GM21515 (cell line): ENCODE measurements at regions not wholly inside any gene's neighbourhood (a gene's known extent, or its start where the extent isn't known, plus 50 kb on each side); places are given as distances from the start of the nearest gene placed in this dataset.

Experiments
- ATAC-seq: cut with Tn5 transposase; IDR thresholded peaks from one replicate; pipeline ENCODE4 v1.9.1; 2021; ENCODE audit not compliant: unreplicated experiment

DNA sequence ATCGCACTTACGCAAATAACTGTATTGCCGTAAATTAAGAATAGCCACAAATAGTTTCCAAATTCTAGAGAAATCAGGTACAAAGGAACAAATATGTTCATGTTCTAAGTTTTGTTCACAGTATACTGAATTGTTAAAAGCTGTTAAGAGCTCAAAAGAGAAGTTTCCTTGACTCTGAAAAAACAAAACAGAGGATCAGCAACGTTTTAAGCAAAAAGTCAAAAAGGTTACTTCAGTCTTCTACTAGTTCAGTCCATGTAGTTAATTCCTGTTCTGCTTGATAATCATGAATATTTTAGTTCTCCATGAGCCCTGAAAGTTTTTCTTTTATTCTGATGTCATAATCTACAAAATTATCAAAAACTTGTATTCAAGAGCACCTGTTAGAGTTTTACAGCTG lies 128.6 kb upstream of the MAST4 start:
- ATAC-seq, result no peak

DNA sequence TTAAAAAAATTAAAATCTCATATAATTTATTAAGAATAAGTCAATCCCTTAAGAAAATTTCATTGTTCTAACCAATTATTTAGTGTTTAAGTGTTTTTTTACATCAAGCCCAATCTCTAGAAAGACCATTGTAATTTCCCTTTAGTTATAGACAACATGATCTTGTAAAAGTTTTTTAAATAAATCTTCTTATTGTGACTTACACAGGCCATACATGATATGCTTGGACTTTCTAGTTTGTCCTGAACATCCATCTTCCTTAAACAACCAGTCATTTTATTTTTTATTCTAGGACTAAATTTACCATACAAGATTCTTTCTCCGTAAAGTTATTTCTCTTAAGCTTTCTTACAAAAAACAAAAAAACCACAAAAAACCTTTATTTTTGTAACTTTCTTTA lies 126.5 kb upstream of the MAST4 start:
- no peak for ATAC-seq

GRCh38 chr5:66472010-66472409 lies 124.2 kb upstream of the MAST4 start:
- no peak for ATAC-seq

- no peak for ATAC-seq
Observed at GRCh38 chr5:66475731-66476130, 120.5 kb upstream of the MAST4 start.

DNA sequence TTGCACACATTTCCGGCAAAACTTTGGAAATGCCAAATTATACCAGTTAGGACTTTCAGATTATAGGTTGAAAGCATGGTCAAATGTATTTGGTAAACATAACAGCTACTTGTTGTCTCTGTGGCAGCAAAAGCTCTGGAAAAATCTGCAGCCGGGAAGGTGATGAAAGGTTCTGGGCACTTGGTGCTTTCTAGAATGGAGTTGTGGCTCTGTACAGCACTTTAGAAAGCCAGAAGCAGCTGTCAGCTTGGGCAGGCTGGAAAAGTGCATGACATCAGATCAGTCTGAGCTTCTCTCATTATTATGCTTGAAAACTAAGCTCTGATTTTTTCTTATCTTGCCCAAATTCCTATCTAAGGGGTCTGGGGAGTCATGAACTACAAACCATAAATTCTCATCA lies 118.6 kb upstream of the MAST4 start:
- no peak for ATAC-seq

DNA sequence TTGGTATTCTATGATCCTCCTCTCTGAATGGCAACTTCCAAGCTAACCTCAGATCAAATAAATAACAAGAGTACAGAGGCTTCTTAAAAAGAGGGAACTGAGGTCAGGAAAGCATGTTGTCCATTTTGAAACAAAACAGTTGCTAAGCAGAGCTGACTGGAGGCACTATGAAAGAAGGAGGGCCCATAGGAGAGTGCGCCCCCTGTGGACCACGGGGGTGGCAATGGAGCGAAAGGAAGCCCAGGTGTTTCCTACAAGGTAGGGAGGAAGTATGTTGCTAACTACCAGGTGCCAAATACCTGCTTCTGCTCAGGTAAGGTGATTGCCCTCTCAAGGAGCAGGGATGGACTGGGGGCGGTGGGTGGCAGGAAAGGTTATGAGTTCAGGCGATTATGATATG lies 101.8 kb upstream of the MAST4 start:
- no peak for ATAC-seq

DNA sequence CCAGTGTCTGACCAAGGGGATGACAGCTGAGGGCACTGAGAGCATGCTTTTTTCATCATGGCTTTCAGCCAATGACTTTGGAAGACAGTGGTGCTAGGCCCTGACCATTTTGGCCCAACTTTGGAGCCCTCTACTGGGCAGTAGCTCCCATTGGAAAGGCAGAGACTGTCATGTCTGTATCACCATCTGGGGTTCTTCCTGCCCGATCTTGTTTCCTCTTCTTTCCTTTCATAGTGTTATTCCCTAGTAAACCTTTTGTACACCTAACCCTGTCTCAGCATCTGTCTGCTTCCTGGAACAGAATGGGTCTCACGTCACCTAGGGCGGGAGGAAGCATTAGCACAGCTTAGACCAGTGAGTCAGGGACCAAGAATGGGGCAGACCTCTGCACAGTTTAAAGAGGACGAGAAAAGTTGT lies 97.4 kb upstream of the MAST4 start:
- no peak for ATAC-seq

- ATAC-seq, result no peak
Observed at GRCh38 chr5:66503203-66503789, 92.9 kb upstream of the MAST4 start.

DNA sequence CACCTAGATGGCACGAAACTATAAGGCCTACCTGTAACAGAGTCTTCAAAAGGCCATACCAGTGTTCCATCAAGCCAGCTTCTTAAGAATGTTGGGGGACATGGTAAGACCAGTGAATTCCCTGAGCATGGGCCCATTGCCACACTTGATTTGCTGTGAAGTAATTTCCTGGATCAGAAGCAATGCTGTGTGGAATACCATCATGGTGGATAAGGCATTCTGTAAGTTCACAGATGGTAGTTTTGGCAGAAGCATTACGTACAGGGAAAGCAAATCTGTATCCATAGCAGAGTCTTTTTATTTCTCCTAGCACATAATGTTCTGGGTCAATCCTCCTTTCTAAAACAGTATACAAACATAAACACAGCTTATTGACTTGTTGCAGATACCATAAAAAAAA lies 89.1 kb upstream of the MAST4 start:
- no peak for ATAC-seq

GRCh38 chr5:66511491-66511890 lies 84.7 kb upstream of the MAST4 start:
- ATAC-seq, result no peak

GRCh38 chr5:66513130-66513529 lies 83.1 kb upstream of the MAST4 start:
- ATAC-seq, result no peak

GRCh38 chr5:66515209-66515608 lies 81.0 kb upstream of the MAST4 start:
- ATAC-seq, result no peak

DNA sequence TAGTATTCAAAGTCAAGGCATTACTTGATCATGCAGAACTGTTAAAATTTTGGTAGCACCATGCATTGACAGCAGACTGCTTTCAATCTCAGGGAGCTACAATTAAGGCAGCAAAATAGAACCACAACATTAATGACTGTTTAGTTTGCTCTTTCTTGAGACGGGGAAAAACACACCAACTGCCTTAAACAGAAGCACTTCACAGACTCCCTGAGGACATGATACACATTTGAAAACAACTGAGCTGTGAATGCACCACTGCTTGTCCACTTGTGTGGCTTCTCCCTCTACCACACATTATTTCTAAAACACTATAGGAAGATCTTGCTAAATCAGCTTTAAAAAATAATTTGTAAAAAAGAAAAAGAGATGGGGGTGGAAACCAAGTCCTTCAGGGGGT lies 79.6 kb upstream of the MAST4 start:
- no peak for ATAC-seq

DNA sequence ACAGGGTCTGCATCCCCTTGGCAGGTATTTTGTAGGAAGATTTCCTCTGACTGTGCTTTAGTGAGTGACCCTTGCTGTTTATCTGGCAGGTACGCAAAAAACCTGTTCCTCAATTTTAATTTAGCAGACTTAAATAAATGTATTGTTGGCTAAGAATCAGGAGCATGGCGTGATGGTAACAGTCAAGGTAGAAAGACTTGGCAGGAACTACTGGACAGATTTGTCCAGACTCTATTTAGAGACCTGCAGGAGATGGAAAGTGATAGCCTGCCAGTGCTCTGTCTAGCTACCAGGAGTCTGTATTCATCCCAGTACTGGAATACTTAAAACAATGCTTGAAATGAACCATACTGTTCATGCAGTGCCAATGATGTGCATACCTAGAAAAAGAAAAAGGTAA lies 78.8 kb upstream of the MAST4 start:
- no peak for ATAC-seq

DNA sequence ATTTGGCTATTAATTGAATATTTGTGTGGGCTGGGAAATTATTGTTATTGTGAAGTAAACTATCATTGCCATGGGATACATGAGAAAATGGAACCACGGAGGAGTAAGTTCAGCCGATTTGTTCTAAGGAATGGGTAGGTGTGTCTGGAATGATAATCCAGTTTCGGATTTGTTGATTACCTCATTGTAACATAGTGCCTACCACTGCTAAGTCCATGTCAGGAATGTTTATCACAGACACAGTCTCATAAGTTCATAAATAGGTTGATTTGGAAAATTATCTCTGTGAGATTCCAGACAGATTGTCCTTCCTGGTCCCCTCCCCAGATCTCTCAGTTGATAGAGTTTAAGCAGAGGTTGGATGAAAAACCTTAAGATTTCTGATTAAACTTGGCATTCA lies 78.1 kb upstream of the MAST4 start:
- ATAC-seq, result no peak

DNA sequence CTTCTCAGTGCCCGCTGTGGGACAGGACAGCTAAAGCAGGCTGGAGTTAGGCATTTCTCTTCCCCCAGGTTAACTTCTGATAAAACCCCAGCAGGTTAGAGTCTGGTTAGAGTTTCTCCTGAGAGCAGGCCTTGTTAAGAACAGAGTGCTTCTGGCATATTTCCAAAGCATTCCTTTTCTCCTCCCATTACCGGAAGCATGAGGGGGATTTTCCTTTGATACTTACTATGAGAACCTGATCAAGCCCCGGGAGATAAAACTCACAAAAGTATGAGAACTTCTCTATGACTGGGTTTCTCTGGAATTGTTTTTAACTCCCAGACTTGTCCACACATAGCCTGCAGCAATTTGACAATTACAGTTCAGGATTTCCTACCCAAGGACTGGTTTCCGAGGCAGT lies 77.4 kb upstream of the MAST4 start:
- no peak for ATAC-seq

GRCh38 chr5:66519626-66520025 lies 76.6 kb upstream of the MAST4 start:
- ATAC-seq, result no peak

DNA sequence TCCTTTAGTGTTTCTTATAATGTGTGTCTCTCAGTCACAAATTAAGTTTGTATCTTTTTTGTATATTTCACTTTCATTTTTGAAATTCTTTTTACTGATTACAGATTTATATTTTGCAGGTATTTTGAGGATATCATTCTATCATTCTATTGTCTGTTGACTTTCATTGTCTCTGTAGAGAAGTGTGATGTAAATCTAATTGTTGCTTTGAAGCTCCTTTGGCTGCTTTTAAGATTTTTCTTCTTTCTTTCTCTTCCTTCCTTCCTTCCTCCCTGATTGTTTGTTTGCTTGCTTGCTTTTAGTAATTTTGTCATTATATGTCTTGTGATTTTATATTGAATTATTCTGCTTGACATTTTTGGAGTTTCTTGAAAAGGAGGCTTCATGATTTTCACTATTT lies 75.3 kb upstream of the MAST4 start:
- no peak for ATAC-seq

GRCh38 chr5:66527478-66528035 lies 68.6 kb upstream of the MAST4 start:
- no peak for ATAC-seq

DNA sequence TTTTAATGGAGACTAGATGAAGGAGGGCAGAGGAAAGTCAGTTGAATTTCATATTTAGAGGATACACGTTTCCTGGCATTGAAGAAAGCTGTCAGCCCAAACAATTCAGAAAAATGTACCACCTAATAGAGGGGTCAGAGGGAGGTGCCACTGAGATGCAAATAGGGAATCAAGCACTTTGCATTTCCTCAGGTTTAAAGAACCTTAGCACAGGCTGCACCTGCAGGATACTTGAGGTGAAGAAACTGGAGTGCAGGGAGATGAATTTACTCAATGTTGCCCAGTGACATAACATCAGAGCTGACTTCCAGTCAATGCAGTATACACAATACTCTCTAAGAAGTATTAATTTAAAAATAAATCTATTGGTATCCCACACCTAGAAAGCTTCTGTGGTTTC lies 67.0 kb upstream of the MAST4 start:
- ATAC-seq, result no peak

GRCh38 chr5:66529704-66530103 lies 66.5 kb upstream of the MAST4 start:
- ATAC-seq, result no peak

- no peak for ATAC-seq
Observed at GRCh38 chr5:66538126-66538525, 58.1 kb upstream of the MAST4 start.

GRCh38 chr5:66538531-66538930 lies 57.7 kb upstream of the MAST4 start:
- ATAC-seq, result no peak
